HG03139 (cell line): ENCODE measurements at regions not wholly inside any gene's neighbourhood (a gene's known extent, or its start where the extent isn't known, plus 50 kb on each side); places are given as distances from the start of the nearest gene placed in this dataset.
A peak's percentile ranks its signal among the peaks of the same experiment; 100 is the strongest.
"Not testable (repeated sequence)": the region's sequence is repeated elsewhere in the genome, so short reads cannot be mapped to it uniquely, and the experiment has no call there.

Source experiments
- ATAC-seq: cut with Tn5 transposase; IDR thresholded peaks from one replicate; pipeline ENCODE4 v1.9.1; 2021; ENCODE audit not compliant: unreplicated experiment

DNA sequence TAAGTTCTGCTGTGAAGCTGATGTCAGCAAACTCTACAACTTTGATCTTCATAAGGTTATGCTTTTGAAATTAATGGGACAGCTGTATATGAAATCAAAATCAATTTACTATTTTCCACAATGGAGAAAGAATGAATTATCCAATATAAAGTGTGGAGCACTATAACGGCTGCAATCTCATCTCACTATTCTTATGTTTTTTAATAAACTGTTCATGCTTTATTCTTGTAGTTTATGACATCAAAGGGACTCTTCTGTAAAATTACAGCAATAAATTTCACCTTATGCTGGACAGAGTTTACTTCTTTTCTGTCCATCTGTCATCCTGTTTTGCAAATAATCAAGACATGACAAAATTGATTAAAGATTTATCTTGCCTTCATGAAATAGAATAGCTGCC is 192.5 kb downstream of the TECRL start:
- no peak for ATAC-seq

DNA sequence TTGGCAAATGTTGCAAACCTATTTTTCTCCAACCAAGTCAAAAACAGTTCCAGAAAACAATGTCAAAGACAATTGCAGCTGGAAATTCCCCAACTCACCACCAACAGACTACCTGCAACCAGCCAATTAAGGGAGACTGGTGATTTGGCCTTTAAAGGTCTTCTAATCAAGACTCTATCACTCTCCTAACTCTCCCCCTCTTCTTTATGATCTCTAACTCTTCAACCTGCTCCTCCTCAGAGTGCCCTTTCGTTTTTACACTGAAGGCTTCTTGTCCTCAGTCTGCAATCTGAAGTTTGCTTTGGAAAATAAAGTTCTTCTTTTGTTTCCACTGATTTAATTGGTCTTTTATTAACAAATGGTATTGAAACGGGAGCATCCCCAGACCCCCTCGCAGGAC is 203.9 kb downstream of the TECRL start:
- no peak for ATAC-seq

GRCh38 chr4:64200001-64200555 is 209.2 kb downstream of the TECRL start:
- ATAC-seq: no peak

- no peak for ATAC-seq
These were observed 213.7 kb downstream of the TECRL start for GRCh38 chr4:64195582-64195981.

DNA sequence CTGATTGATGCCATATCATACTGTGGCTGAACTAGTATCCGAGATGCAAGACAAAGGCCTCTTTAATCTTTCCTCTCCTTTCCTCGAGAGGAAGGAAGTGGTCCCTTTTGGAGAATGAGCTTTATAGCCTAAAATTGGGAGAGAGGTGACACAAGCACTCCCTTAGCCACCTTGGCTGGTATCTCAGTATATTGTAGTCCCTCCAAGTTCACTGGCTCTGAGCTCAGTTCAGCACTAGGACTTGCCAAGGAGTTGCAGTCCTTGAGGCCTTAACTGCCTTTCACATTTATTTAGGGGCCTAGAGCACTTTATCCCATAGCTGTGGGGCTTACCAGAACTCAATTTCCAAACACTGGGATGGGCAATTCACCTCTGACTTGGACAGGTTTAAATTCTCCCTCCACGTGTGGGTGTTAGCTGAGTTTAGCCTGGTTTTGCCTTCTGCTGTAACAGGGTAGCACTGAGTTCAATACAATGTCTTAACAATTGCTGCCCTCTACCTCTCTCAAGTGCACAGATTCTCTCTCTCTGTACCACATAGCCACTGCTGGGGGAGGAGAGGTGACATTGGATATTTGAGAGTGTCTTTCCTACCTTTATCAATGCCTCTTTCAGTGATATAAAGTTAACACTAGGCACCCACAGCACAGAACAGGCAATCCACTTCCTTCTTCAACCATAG is 216.4 kb downstream of the TECRL start:
- ATAC-seq: no peak

DNA sequence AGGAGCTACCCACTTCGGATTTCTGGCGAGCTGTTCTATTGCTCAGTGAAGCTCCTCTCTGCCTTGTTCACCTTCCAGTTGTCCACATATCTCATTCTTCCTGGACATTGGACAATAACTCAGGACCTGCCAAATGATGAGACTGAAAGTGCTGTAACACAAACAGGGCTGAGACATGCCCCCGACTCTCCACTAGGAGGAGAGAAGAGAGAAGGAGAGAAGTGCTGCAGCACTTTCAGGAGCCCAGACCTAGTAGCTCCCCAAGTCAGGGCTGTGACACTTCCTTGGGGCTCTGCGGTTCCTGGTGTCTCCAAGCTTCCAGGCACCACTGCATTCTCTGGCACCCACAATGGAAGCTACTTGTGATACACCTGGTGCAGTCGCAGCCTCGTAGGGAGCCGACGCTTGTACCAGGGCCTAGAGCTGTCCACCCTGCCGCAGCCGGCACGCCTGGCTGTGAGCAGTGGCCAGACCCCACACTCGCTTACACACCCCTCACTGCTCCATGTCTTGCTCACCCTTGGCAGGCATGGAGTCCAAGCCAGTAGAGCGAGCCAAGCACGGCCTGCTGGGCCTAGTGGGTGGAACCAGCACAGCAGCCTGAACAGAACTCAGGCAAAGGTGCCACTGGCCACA is 234.9 kb downstream of the TECRL start:
- ATAC-seq: no peak

GRCh38 chr4:64166365-64166764 is 242.9 kb downstream of the TECRL start:
- ATAC-seq: no peak

DNA sequence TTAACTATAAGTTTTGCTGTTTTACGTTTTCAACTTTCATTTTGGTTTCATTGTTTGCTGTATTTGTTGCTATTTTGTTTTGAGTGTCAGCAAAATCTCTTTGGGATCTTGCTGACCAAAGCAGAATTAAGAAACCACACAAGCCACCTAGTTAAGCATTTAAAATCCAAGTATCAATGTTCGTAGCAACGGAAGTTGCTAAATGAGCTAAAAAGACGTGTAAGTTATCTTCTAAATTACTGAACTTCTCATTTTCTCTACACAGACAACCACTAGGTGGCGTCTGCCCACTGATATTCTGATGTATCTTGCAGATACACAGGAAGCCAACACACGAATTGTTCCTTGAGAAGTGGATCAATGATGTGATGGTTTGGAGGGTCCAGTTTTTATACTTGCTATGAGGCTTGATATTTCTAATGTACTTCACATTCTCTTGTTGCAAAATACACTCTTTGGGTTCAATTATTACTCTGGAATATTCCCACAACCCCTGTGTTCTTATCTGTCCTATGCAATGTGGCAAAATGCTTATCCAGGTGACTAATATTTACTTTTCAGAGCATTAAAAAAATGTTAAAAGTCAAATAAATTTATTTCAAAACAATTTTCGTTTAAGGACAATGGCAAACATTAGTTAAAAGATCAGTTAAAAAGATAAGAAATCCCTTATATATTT is 250.5 kb downstream of the TECRL start:
- peak; percentile 79 for ATAC-seq

DNA sequence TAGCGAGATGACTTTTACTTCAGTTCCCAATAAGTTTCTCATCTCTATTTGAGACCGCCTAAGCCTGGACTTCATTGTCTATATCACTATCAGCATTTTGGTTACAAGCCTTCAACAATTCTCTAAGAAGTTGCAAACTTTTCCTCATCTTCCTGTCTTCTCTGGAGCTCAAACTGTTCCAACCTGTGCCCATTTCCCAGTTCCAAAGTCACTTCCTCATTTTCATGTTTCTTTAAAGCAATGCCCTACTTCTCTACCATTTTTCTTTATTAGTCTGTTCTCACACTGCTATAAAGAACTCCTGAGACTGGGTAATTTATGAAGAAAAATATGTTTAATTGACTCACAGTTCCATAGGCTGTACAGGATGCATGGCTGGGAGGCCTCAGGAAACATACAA is 251.9 kb downstream of the TECRL start:
- no peak for ATAC-seq

GRCh38 chr4:64156253-64156652 is 253.0 kb downstream of the TECRL start:
- ATAC-seq: no peak

GRCh38 chr4:64146030-64146429 is 263.2 kb downstream of the TECRL start:
- no peak for ATAC-seq

- no peak for ATAC-seq
These were observed 264.3 kb downstream of the TECRL start for GRCh38 chr4:64144994-64145393.

GRCh38 chr4:64130907-64131306 is 278.3 kb downstream of the TECRL start:
- no peak for ATAC-seq

DNA sequence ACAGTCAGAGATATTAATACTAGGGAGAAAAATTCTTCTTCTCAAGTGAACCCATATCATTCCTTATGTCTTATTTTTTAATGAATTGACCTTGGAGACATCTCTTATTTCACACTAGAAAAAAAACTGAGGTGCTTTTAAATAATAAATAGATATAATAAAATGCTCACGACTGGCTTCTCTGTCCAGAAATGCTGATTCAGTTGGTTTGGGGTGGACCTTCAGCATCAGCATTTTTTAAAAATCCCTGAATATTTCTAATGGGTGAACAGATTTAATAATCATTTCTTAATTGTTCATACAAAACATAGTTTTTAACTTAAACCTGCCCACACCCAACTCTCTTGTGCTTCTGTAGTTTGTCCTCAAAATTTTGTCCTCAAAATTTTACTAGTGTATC is 283.9 kb downstream of the TECRL start:
- ATAC-seq: no peak

DNA sequence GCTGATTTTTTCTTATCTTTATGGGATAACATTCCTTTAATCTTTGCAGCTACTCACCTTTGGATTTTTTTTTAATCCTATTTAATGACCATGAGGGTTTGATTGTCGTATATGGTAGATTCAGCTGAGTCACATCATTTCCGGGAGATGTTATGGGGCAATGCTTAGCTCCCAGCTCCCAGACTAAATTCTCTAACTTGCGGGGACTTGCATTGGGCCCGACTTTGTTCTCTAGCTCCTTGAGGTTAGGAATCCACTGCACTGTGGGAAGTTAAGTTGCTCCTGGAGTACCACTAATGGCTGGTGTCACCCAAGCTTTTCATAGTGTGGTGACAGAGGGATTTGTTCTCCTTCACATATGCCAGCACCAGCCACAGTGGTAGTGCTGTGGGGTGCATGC is 287.4 kb downstream of the TECRL start:
- ATAC-seq: no peak

DNA sequence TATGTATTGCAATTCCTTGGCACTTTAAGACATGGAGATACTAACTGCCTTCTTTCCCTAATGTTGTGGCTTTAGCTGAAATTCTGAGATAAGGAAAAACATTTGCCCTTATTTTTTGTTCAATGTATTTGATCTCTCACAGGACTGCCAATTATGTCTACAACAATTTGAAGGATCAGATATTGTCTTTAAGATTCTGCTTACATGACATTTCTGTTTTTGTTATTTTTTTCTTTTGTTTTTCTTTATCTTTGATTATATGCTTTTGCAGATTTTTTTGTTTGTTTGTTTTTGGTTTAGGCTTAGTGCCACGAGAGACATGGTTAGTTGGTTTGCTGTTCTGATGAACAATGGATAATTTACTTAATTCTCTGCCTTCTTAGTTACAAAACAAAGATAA is 303.3 kb downstream of the TECRL start:
- no peak for ATAC-seq

DNA sequence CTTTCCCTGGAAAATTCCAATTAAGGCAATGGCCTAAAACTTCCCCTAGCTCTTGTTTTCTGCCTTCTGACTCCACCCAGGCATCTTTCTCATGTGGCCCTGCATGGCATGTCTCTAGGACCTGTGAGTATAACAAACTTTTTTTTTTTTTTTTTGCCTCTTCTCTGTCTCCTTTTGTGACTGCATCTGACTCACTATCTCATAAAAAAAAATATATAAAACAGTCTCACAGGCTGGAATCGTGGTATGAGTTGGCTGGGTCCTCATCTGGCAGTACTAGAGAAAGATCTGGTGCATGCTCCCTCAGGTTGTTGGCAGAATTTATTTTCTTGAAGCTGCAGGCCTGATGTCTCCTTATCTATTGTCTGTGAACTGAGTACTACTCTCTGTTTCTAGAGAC is 313.9 kb downstream of the TECRL start:
- ATAC-seq: no peak

DNA sequence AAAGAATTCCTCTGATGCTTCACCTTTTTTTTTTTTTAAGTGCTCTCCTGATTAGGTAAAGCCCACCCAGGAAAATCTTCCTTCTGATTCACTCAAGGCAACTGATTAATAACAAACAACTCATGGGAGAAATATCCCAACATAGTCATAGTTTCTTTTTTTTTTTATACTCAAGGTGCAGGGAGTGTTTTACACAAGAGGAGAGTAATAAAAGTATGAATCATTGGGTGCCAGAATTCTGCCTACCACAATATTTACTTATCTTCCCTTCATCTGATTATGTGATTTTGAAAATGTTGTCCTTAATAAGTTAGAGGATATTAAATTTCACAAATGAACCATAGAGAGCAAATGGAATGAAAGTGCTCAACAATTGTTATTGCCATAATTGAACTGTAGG is 329.9 kb downstream of the TECRL start:
- ATAC-seq: no peak

GRCh38 chr4:64068096-64068495 is 341.2 kb downstream of the TECRL start:
- ATAC-seq: no peak

GRCh38 chr4:64062991-64063390 is 346.3 kb downstream of the TECRL start:
- ATAC-seq: no peak

DNA sequence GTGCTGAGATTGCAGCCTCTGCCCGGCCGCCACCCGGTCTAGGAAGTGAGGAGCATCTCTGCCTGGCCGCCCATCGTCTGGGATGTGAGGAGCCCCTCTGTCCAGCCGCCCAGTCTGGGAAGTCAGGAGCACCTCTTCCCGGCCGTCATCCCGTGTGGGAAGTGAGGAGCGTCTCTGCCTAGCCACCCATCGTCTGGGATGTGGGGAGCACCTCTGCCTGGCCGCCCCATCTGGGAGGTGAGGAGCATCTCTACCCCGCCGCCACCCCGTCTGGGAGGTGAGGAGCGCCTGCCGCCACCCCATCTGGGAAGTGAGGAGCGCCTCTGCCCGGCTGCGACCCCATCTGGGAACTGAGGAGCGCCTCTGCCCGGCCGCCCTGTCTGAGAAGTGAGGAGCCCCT is 372.2 kb downstream of the TECRL start:
- ATAC-seq: not testable (repeated sequence)

DNA sequence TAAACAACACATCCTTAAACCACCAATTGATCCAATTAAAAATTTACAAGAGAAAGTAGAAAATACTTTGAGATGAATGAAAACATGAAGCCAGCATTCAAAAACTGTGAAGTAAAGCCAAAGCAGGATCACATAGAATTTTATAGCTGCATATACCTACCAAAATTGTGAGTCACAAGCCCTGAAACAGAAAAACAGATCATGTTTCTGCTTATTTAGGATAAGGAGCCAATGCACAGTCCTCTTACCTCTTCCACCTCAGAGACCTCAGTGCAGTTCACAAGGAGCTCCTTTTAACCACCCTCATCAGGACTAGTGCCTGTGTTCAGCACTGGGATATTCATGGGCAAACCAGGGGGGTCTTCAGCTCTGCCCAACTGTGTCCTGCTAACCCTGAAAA is 386.7 kb downstream of the TECRL start:
- ATAC-seq: no peak
